A673 (cell line): ENCODE measurements at regions not wholly inside any gene's neighbourhood (a gene's known extent, or its start where the extent isn't known, plus 50 kb on each side); places are given as distances from the start of the nearest gene placed in this dataset.
"Not testable (repeated sequence)": the region's sequence is repeated elsewhere in the genome, so short reads cannot be mapped to it uniquely, and the experiment has no call there.

Source experiments
- BruUV-seq: library from RNA; stranded (reverse); fragments of 400-500 nt; replicated peaks from 2 replicates; lab custom pipeline; 2021; lab: Mats Ljungman, UMichigan
- CTCF ChIA-PET: fragments of 300-600 bp; sonication (Branson Sonifier 250); formaldehyde crosslinking; loops from one replicate; lab custom pipeline; 2022; ENCODE audit warnings: antibody characterized with exemption; lab: Charles Lee
- POLR2A ChIA-PET: fragments of 300-600 bp; sonication (Branson Sonifier 250); formaldehyde crosslinking; loops from one replicate; lab custom pipeline; 2022; ENCODE audit warnings: antibody characterized with exemption; ENCODE audit not compliant: low non-redundant PET; lab: Charles Lee
- DNase-seq: peaks from one replicate; pipeline ENCODE4 v3.0.0-alpha.2; 2015; ENCODE audit warnings: low spot score
- H3K27ac ChIP-seq: fragments of 200-600 bp; sonication (generic); 2 replicates; pipeline ENCODE4 v1.5.1; 2016; ENCODE audit warnings: mixed run types, low read depth, mild to moderate bottlenecking, mixed read lengths, antibody characterized with exemption, low read length; ENCODE audit not compliant: poor library complexity, severe bottlenecking
- H3K27me3 ChIP-seq: fragments of 200-600 bp; sonication (generic); replicated peaks from 2 replicates; pipeline ENCODE4 v1.6.1; 2017; ENCODE audit warnings: mixed run types, low read depth, mild to moderate bottlenecking, mixed read lengths, antibody characterized with exemption, low read length; ENCODE audit not compliant: insufficient read depth, poor library complexity
- H3K36me3 ChIP-seq: fragments of 200-600 bp; sonication (generic); 2 replicates; pipeline ENCODE4 v1.6.1; 2016; ENCODE audit warnings: mixed run types, mild to moderate bottlenecking, mixed read lengths, antibody characterized with exemption, low read length; ENCODE audit not compliant: insufficient read depth, poor library complexity, severe bottlenecking
- H3K4me1 ChIP-seq: fragments of 200-600 bp; sonication (generic); 2 replicates; pipeline ENCODE4 v1.6.1; 2017; ENCODE audit warnings: mixed run types, mild to moderate bottlenecking, mixed read lengths, antibody characterized with exemption, low read length; ENCODE audit not compliant: insufficient read depth, poor library complexity, severe bottlenecking
- H3K4me3 ChIP-seq: fragments of 200-600 bp; sonication (generic); 2 replicates; pipeline ENCODE4 v1.5.1; 2016; ENCODE audit warnings: low read depth, mixed run types, mild to moderate bottlenecking, mixed read lengths, low read length; ENCODE audit not compliant: poor library complexity, severe bottlenecking
- H3K9me3 ChIP-seq: fragments of 200-600 bp; sonication (generic); 2 replicates; pipeline ENCODE4 v1.6.1; 2016; ENCODE audit warnings: mixed run types, low read depth, mild to moderate bottlenecking, mixed read lengths, antibody characterized with exemption, low read length; ENCODE audit not compliant: poor library complexity, severe bottlenecking
- intact Hi-C: fragments of 100-400 bp; cut with micrococcal nuclease; formaldehyde crosslinking; loops from one replicate; pipeline ENCODE4 v1.10.0; 2022; ENCODE audit not compliant: unreplicated experiment

DNA sequence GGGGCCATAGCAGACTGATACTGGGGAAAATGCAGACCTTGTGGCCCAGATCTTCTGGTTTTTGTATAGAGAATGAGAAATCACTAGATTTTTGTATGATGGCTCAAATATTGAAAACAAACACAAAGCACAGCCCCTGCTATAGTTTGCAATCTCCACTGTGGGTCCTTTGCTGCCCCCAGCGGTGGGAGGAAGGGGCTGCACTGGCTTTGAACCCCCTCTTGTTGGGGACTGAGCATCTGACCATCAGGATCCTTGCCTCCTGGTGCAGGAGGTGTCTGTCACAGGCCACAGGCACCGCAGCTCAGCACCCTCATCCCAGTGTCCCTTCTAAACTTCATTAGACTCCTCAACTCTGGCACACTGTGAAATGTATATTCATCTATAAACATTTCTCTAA lies 252.3 kb downstream of the BCL2L11 start:
- H3K4me3 ChIP-seq, CTCF ChIA-PET, H3K27ac ChIP-seq, DNase-seq, H3K9me3 ChIP-seq, BruUV-seq, H3K36me3 ChIP-seq, POLR2A ChIA-PET, H3K4me1 ChIP-seq, intact Hi-C loops, H3K27me3 ChIP-seq: not testable (repeated sequence)

DNA sequence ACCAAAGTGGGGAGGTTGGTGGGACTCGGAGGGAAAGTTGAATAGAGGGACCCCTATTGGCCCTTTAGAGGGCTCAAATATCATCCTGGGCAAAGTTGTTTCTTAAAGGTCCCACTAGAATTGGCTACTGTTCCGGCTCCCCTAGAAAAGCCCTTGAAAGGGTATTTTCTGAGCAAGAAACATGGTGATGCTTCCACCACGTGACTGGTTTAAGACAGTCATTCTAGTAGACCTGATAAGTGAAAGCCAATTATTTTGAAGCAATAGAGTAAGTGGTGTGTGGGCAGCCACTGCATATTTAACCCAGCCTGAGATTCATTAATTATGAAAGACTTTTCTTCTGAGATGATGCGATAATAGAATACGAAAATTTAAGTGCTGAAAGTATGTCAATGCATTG lies 253.3 kb downstream of the BCL2L11 start:
- POLR2A ChIA-PET, intact Hi-C loops, BruUV-seq: not testable (repeated sequence)

DNA sequence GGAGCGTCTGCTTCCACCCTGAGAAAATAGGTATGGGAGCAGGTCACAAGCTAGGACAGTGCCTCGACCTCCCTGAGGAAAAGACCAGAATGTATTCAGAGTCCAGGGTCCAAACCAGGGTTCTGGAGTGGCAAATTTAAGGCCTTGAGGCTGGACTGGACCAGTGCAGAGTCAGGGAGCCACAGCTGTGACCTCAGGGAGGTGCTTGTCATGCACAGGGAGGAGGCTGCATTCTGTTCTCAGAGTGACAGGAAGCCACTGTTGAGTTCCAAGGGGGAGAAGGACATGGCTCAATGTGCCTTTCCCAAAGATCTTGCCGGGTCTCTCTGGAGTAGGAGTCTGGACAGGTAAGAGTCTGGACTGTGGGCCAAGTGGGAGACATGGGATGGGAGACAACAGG lies 254.0 kb downstream of the BCL2L11 start:
- POLR2A ChIA-PET, H3K36me3 ChIP-seq, intact Hi-C loops, H3K27ac ChIP-seq, H3K4me1 ChIP-seq, DNase-seq, H3K9me3 ChIP-seq, H3K27me3 ChIP-seq, H3K4me3 ChIP-seq, BruUV-seq, CTCF ChIA-PET: not testable (repeated sequence)

More for the DNA sequence above, 253.3 kb downstream of the BCL2L11 start:
- H3K27me3 ChIP-seq, H3K4me1 ChIP-seq, H3K36me3 ChIP-seq, H3K4me3 ChIP-seq, CTCF ChIA-PET, H3K27ac ChIP-seq, DNase-seq, H3K9me3 ChIP-seq: not testable (repeated sequence)

DNA sequence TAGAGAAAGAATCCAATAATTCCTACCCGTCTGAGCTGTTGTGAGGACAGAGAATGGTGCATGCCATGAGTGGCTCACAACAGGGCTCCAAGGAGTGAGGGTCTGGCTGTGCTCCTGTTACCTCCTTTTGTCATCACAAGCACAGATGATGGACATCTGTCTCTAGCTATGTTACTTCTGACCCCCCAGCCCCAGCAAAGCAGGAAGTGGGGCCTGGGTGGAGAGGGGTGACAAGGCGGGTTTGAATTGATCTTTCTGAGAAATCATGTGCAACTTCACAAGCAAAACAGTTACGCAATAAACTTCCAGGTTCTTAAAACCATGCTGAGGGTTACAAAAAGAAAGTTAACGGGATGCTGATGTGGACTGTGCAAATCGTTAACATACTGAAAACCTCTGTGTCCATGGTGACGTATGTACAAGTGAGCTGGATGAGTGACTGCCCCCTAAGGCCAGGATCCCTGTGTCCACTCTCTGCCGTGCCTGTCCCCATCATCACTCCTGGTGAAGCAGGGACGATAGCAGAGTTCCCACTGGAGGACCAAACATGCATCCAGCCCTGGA lies 254.7 kb downstream of the BCL2L11 start:
- CTCF ChIA-PET, DNase-seq, POLR2A ChIA-PET, BruUV-seq, H3K27ac ChIP-seq, H3K4me1 ChIP-seq, H3K27me3 ChIP-seq, H3K9me3 ChIP-seq, H3K4me3 ChIP-seq, intact Hi-C loops, H3K36me3 ChIP-seq: not testable (repeated sequence)

DNA sequence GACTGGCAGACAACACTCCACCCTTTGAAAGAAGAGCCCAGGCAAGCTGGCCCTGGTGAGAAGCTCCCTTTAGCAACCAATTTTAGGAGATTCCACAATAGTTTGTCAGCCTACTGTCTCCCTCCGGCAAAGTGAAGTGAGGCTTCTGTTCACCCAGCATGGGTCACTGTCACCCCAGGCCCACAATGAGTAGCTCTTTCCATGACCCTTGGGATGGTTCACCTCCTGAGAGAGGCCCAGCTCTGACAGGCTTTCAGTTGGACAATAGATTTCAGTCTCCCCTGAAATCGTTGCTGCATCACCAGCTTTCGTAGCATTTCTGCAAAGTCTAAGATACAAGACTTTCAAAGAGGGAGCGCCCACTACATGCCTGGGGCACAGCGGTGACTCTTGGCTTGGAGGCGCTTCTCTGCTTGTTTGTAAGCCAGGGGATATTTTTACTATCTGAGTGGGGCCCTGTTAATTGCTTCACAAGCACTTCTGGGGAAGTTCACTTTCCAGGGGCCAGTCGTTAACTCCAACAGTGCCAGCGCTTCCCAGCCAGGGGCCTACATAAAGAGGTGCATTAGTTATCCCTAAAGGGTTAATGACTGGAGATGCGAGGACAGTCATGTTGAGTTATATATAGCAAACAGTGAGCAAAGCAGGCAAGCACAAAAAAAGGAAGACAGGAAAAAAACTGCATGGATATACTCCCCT lies 255.7 kb downstream of the BCL2L11 start:
- H3K27ac ChIP-seq, H3K27me3 ChIP-seq, H3K4me3 ChIP-seq, DNase-seq, intact Hi-C loops, H3K9me3 ChIP-seq, CTCF ChIA-PET, H3K36me3 ChIP-seq, POLR2A ChIA-PET, H3K4me1 ChIP-seq, BruUV-seq: not testable (repeated sequence)

DNA sequence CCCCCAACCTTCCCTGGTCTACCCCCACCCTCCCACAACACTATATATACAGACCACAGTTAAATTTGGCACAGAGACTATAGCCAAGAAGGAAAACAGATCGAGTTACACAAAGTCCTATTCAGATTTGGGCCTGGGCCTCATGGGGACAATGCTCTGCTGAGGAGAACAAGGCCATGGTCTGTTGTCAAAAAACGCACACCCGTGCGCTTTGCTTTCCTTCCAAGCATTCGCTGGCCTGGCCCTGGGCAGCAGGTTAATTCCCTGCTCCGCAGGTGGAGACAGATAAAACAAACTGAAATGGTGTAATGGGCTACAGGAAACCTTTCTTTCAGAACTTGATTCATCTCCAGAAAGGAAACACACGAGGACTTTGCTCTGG lies 256.2 kb downstream of the BCL2L11 start:
- DNase-seq, intact Hi-C loops, H3K4me1 ChIP-seq, H3K9me3 ChIP-seq, CTCF ChIA-PET, H3K36me3 ChIP-seq, H3K4me3 ChIP-seq, BruUV-seq, H3K27me3 ChIP-seq, H3K27ac ChIP-seq, POLR2A ChIA-PET: not testable (repeated sequence)

DNA sequence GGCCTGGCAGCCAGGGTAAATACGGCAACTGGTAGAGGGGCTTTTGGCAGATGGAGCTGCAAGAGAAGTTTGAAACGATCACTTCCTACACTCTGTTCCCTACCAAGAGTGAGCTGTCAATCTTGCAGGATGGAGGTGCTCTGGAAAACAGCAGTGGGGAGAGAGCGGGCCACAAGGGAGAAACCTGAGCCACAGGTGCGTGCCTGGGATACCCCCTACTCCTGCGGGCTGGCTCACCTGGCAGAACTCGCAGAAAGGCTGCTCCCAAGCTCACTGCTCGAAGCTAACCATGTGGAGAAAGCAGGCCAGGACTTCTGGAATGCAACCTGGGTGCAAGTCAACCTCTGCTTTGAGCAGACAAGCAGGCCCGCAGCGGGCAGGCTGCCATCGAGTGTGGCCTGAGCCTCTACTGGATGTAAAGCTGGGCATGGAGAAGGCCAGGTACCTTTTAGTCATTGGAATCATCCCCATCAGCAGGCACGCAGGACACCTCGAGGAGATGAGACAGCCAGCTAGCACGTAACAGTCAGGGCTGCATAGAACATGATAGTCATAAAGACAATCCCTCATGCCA lies 256.8 kb downstream of the BCL2L11 start:
- H3K27me3 ChIP-seq, BruUV-seq, intact Hi-C loops: not testable (repeated sequence)

More for the DNA sequence above, 256.8 kb downstream of the BCL2L11 start:
- CTCF ChIA-PET, H3K4me1 ChIP-seq, H3K36me3 ChIP-seq, POLR2A ChIA-PET, H3K4me3 ChIP-seq, H3K27ac ChIP-seq, DNase-seq, H3K9me3 ChIP-seq: not testable (repeated sequence)
